ENCODE measurements at regions not wholly inside any gene's neighbourhood (a gene's known extent, or its start where the extent isn't known, plus 50 kb on each side); places are given as distances from the start of the nearest gene placed in this dataset.

- TF ChIP-seq POLR2A (IDR thresholded peaks at IDR 0.05; ENCODE audit: low read length) (no peak), GATA1 (IDR thresholded peaks at IDR 0.05; ENCODE audit: low read depth, low read length) (no peak)
Measured at GRCh38 chr1:36656271-36656670, 173.6 kb upstream of the CSF3R start.

Measured in erythroblast (primary cell).